ENCODE measurements at regions not wholly inside any gene's neighbourhood (a gene's known extent, or its start where the extent isn't known, plus 50 kb on each side); places are given as distances from the start of the nearest gene placed in this dataset.

DNA sequence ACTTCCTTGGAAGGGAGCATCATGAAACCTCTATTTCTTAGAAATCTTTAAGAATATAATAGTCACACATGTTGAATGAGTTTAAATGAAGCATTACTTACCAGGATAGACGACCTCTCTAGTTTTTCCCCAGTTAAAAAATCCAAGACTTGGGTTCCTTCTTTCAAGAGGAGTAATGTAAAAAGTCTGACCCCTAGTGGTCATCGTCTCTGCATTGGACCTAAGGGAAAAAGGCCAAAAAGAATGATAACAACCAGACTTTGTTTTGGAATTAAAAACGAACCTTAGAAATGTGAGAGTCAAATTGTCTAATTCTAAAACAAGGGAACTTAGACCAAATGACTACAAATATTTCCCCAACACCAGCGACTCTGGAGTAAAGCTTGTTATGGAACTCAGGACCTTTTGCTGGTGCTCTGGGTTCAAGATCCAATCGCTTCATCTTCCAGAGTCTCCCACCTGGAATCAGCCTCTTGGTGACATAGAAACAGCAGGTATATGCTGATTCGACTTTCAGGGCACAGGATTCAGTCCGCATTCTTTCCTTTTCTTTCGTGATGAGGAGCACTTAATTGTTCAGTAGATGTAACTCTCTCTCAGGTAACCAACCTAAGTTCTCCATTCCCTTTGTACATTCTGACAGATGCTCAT is 214.8 kb upstream of the TPRG1 start:
- no peak overlapping the region for H3K4me3 Mint-ChIP-seq
- H3K4me1 Mint-ChIP-seq, result no peaks in the 10 kb centered on the region
- no peak for DNase-seq (ENCODE audit: low spot score in 2 of 2, unreplicated experiment in 2 of 2)
- H3K27ac Mint-ChIP-seq, result no peak overlapping the region
- no peaks in the 10 kb centered on the region for H3K9me3 Mint-ChIP-seq
- H3K36me3 Mint-ChIP-seq, result no peaks in the 10 kb centered on the region
- TF ChIP-seq, protein P1, sequence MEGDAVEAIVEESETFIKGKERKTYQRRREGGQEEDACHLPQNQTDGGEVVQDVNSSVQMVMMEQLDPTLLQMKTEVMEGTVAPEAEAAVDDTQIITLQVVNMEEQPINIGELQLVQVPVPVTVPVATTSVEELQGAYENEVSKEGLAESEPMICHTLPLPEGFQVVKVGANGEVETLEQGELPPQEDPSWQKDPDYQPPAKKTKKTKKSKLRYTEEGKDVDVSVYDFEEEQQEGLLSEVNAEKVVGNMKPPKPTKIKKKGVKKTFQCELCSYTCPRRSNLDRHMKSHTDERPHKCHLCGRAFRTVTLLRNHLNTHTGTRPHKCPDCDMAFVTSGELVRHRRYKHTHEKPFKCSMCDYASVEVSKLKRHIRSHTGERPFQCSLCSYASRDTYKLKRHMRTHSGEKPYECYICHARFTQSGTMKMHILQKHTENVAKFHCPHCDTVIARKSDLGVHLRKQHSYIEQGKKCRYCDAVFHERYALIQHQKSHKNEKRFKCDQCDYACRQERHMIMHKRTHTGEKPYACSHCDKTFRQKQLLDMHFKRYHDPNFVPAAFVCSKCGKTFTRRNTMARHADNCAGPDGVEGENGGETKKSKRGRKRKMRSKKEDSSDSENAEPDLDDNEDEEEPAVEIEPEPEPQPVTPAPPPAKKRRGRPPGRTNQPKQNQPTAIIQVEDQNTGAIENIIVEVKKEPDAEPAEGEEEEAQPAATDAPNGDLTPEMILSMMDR (IDR thresholded peaks at IDR 0.05; ENCODE audit: unreplicated experiment), result peak; percentile 93
- H3K27me3 Mint-ChIP-seq (ENCODE audit: low read depth), result no peaks in the 10 kb centered on the region

DNA sequence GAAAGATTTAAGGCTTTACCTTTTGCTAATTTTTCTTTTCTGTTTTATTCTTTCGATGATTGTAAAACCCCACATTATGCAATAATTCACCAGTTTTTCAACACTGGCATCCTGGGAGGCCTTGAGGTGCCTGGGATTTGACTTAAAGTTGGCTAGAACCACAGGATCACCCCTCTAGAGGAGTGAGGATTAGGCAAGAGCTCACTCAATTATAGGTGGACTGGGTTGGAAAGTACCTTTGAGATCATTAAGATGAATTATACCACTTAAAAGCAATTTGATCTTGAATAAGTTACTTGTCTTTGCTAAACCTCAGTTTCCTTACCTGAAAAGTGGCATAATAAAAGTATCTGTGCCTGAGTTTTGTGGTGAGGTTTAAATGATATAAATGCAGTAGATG is 212.8 kb upstream of the TPRG1 start:
- no peak overlapping the region for H3K27ac Mint-ChIP-seq
- no peaks in the 10 kb centered on the region for H3K4me1 Mint-ChIP-seq
- H3K27me3 Mint-ChIP-seq (ENCODE audit: low read depth), result no peaks in the 10 kb centered on the region
- TF ChIP-seq, protein P1 (IDR thresholded peaks at IDR 0.05; ENCODE audit: unreplicated experiment), result no peak
- no peak overlapping the region for H3K4me3 Mint-ChIP-seq
- H3K36me3 Mint-ChIP-seq, result no peaks in the 10 kb centered on the region
- no peak for DNase-seq (ENCODE audit: low spot score in 2 of 2, unreplicated experiment in 2 of 2)
- H3K9me3 Mint-ChIP-seq, result no peaks in the 10 kb centered on the region

DNA sequence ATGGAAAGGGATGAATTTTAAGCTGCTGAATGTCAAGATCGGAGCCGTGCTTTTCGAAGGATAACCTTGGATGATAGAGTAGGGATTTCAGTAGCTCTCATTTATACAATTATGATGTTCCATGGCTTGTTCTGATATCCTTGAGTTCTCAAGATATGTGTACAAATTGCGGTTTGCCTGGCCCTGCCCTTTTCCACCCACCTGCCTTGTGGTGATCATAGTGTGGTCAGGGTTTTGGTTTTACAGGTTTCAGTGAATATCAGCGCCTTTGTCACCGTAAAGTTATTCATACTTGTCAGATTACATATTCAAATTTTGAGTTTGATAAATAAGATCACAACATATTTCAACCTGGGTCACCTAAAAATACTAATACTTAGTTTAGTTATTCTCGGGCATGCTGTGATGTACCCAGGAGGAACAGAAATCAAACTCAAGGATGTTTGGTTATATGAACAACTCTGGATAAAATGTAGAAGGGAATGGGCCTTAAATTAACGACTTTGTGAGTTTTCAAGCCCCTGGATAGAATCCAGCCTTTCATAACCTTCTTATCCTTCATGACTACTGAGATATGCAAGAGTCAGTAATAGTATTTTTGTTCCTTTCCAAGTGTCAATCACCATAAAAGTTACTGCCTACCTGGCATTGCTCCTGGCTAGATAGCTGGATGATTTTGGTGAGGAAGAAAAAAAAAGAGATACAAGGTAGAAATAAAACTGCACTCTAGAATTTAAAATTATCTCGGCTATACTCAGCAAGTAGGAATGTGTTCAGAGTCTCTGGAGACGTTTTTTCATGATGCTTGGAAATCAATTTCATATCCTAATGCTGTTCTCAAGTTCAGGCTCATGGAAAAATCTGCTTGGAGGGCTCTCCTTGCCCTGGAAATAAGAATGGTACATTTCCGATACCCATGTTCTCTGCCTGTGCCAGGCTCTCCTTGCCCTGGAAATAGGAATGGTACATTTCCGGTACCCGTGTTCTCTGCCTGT is 209.2 kb upstream of the TPRG1 start:
- TF ChIP-seq, protein P1 (IDR thresholded peaks at IDR 0.05; ENCODE audit: unreplicated experiment), result no peak
- no peak for DNase-seq (ENCODE audit: low spot score in 2 of 2, unreplicated experiment in 2 of 2)
- Mint-ChIP-seq H3K27ac (no peak overlapping the region), H3K4me1 (no peaks in the 10 kb centered on the region), H3K9me3 (no peaks in the 10 kb centered on the region), H3K36me3 (no peaks in the 10 kb centered on the region), H3K4me3 (no peak overlapping the region), H3K27me3 (ENCODE audit: low read depth) (no peaks in the 10 kb centered on the region)

DNA sequence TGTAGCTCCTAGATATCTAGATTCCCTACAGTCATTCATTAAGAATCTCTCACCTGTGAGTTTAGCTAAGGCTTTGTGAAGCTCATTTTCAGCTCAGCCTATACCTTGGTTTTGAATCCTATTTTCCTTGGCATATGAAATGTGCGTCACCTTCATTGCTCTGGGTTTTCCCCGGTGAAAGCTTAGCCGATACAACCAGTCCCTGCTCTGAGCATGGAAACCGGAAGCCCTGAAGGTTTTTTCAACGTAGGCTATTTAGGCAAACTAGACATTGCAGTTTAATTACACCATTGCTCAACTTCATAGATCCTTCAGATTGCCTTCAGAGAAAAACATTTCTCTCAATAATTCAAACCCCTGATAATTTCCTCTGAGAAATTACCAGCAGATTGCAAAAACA is 206.8 kb upstream of the TPRG1 start:
- Mint-ChIP-seq H3K27me3 (ENCODE audit: low read depth) (no peaks in the 10 kb centered on the region), H3K4me3 (no peak overlapping the region), H3K27ac (peak overlapping the region; percentile 44), H3K9me3 (peaks cover 1% of the 10 kb centered on the region), H3K36me3 (no peaks in the 10 kb centered on the region), H3K4me1 (no peaks in the 10 kb centered on the region)
- no peak for DNase-seq (ENCODE audit: low spot score in 2 of 2, unreplicated experiment in 2 of 2)
- TF ChIP-seq, protein P1 (IDR thresholded peaks at IDR 0.05; ENCODE audit: unreplicated experiment), result no peak

DNA sequence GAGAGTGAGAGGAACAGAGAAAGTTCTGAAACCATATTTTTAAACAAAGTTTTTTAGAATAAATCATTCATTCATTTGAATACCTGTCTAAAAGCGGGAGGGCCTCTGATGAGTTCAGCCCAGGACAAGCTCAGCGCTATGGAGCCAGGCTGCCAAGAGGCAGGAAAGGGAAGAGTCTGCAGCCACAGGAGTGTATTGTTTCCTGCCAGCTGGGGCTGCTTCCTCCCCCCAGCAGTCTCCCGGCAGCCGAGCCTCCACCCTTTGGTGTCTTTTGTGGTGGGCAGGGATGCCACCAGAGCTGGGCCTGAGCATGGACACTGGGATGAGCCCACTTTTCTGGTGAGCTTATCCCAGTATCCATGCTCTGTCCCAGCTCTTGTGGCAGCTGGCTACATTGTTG is 199.5 kb upstream of the TPRG1 start:
- Mint-ChIP-seq H3K27me3 (ENCODE audit: low read depth) (no peaks in the 10 kb centered on the region), H3K4me1 (no peaks in the 10 kb centered on the region), H3K36me3 (peaks cover 5% of the 10 kb centered on the region), H3K9me3 (peaks cover 12% of the 10 kb centered on the region), H3K27ac (no peak overlapping the region), H3K4me3 (no peak overlapping the region)
- TF ChIP-seq, protein P1 (IDR thresholded peaks at IDR 0.05; ENCODE audit: unreplicated experiment), result no peak
- DNase-seq (ENCODE audit: low spot score in 2 of 2, unreplicated experiment in 2 of 2), result no peak
